H1 (cell line): ENCODE measurements at regions not wholly inside any gene's neighbourhood (a gene's known extent, or its start where the extent isn't known, plus 50 kb on each side); places are given as distances from the start of the nearest gene placed in this dataset.

Source experiments
- CTCF ChIP-seq, 3 experiments: IDR thresholded peaks; 1 replicate in 2 of 3; 2 replicates in 1 of 3; pipeline versions ENCODE4 v1.5.1 to v1.6.1; 2011; ENCODE audit warnings: low read length in 3 of 3, mild to moderate bottlenecking in 3 of 3, inconsistent platforms in 2 of 3, low read depth in 1 of 3, moderate library complexity in 1 of 3; ENCODE audit not compliant: insufficient read depth in 1 of 3; ENCODE audit errors: control extremely low read depth in 1 of 3
- JUND ChIP-seq: IDR thresholded peaks from 2 replicates; pipeline ENCODE4 v1.6.1; 2011; ENCODE audit warnings: mild to moderate bottlenecking, improper control_type of control experiment, low read length
- TF ChIP-seq, protein P1 (sequence below): IDR thresholded peaks from 2 replicates; pipeline ENCODE4 v1.6.1; 2012; ENCODE audit warnings: low read length, inconsistent platforms

- no peak for TF ChIP-seq CTCF (IDR thresholded peaks at IDR 0.05; ENCODE audit: control extremely low read depth in 1 of 3, insufficient read depth in 1 of 3, low read depth in 1 of 3, low read length in 3 of 3)
- no peak for TF ChIP-seq JUND
- TF ChIP-seq, protein P1, sequence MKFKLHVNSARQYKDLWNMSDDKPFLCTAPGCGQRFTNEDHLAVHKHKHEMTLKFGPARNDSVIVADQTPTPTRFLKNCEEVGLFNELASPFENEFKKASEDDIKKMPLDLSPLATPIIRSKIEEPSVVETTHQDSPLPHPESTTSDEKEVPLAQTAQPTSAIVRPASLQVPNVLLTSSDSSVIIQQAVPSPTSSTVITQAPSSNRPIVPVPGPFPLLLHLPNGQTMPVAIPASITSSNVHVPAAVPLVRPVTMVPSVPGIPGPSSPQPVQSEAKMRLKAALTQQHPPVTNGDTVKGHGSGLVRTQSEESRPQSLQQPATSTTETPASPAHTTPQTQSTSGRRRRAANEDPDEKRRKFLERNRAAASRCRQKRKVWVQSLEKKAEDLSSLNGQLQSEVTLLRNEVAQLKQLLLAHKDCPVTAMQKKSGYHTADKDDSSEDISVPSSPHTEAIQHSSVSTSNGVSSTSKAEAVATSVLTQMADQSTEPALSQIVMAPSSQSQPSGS = no peak
These were observed 603.3 kb upstream of the PTCHD4 start for GRCh38 chr6:48714250-48714649.
